Hepatocyte (in vitro differentiated cells): ENCODE measurements at regions not wholly inside any gene's neighbourhood (a gene's known extent, or its start where the extent isn't known, plus 50 kb on each side); places are given as distances from the start of the nearest gene placed in this dataset.
A peak's percentile ranks its signal among the peaks of the same experiment; 100 is the strongest.

Experiments
- DNase-seq: peaks from one replicate; pipeline ENCODE4 v3.0.0-alpha.2; 2016; ENCODE audit warnings: low spot score
- H2AFZ ChIP-seq: fragments of 200-600 bp; sonication (generic); 2 replicates; pipeline ENCODE4 v1.6.0; 2016; ENCODE audit warnings: antibody characterized with exemption, mild to moderate bottlenecking
- H3K27ac ChIP-seq: fragments of 200-600 bp; sonication (generic); 2 replicates; pipeline ENCODE4 v1.5.1; 2016; ENCODE audit warnings: mild to moderate bottlenecking
- H3K27me3 ChIP-seq: fragments of 200-600 bp; sonication (generic); 2 replicates; pipeline ENCODE4 v1.6.1; 2016
- H3K36me3 ChIP-seq: fragments of 200-600 bp; sonication (generic); replicated peaks from 2 replicates; pipeline ENCODE4 v1.5.1; 2016; ENCODE audit warnings: low read depth; ENCODE audit not compliant: insufficient read depth
- H3K4me1 ChIP-seq: fragments of 200-600 bp; sonication (generic); 2 replicates; pipeline ENCODE4 v1.5.1; 2016; ENCODE audit warnings: mild to moderate bottlenecking, moderate library complexity; ENCODE audit not compliant: insufficient read depth
- H3K4me2 ChIP-seq: fragments of 200-600 bp; sonication (generic); 2 replicates; pipeline ENCODE4 v1.6.0; 2016
- H3K4me3 ChIP-seq: fragments of 200-600 bp; sonication (generic); 2 replicates; pipeline ENCODE4 v1.5.1; 2016; ENCODE audit warnings: mild to moderate bottlenecking
- H3K79me2 ChIP-seq: fragments of 200-600 bp; sonication (generic); 2 replicates; pipeline ENCODE4 v1.6.0; 2017; ENCODE audit warnings: mild to moderate bottlenecking
- H3K9me2 ChIP-seq: fragments of 200-600 bp; sonication (generic); replicated peaks from 2 replicates; pipeline ENCODE4 v1.6.0; 2017; ENCODE audit warnings: mild to moderate bottlenecking; ENCODE audit not compliant: insufficient read depth
- H3K9me3 ChIP-seq: fragments of 200-600 bp; sonication (generic); 2 replicates; pipeline ENCODE4 v1.5.1; 2016; ENCODE audit warnings: low read depth, mild to moderate bottlenecking
- H4K20me1 ChIP-seq: fragments of 200-600 bp; sonication (generic); 2 replicates; pipeline ENCODE4 v1.6.0; 2016; ENCODE audit warnings: mild to moderate bottlenecking; ENCODE audit not compliant: insufficient read depth, poor library complexity, severe bottlenecking
- CTCF ChIP-seq: fragments of 200-600 bp; sonication (generic); IDR thresholded peaks from 2 replicates; pipeline ENCODE4 v1.5.1; 2016; ENCODE audit warnings: antibody characterized with exemption, mild to moderate bottlenecking; ENCODE audit not compliant: poor library complexity
- EZH2 ChIP-seq: fragments of 200-600 bp; sonication (generic); IDR thresholded peaks from 2 replicates; pipeline ENCODE4 v1.6.1; 2016; ENCODE audit warnings: antibody characterized with exemption, mild to moderate bottlenecking, borderline replicate concordance
- EZH2phosphoT487 ChIP-seq: fragments of 200-600 bp; sonication (generic); IDR thresholded peaks from one replicate; pipeline ENCODE4 v1.6.1; 2018; ENCODE audit warnings: antibody characterized with exemption, mild to moderate bottlenecking, low read depth, moderate library complexity; ENCODE audit not compliant: unreplicated experiment, severe bottlenecking
- WGBS: methylation state at CpG from one replicate; pipeline ENCODE4 v1.1.6; 2016; ENCODE audit warnings: low lambda C conversion rate; ENCODE audit errors: missing lambda C conversion rate; 5-methylcytosine and 5-hydroxymethylcytosine counted together

GRCh38 chr3:88784925-88785324, 322.5 kb upstream of the EPHA3 start:
- TF ChIP-seq EZH2phosphoT487, result no peak
- no peak for TF ChIP-seq CTCF
- no peak for TF ChIP-seq EZH2
- Histone ChIP-seq H3K4me2 (no peak overlapping the region), H3K27me3 (no peaks in the 10 kb centered on the region), H3K9me2 (no peaks in the 10 kb centered on the region), H3K27ac (no peak overlapping the region), H3K36me3 (no peaks in the 10 kb centered on the region), H3K4me3 (no peak overlapping the region), H3K79me2 (no peaks in the 10 kb centered on the region), H3K9me3 (no peaks in the 10 kb centered on the region), H2AFZ (no peak overlapping the region), H4K20me1 (no peaks in the 10 kb centered on the region), H3K4me1 (no peaks in the 10 kb centered on the region)
- no peak for DNase-seq

GRCh38 chr3:88785841-88786240, 321.6 kb upstream of the EPHA3 start:
- Histone ChIP-seq H3K4me2 (no peak overlapping the region), H3K4me3 (no peak overlapping the region), H3K27me3 (no peaks in the 10 kb centered on the region), H3K79me2 (no peaks in the 10 kb centered on the region), H3K36me3 (no peaks in the 10 kb centered on the region), H3K9me3 (no peaks in the 10 kb centered on the region), H4K20me1 (no peaks in the 10 kb centered on the region), H3K4me1 (no peaks in the 10 kb centered on the region), H2AFZ (no peak overlapping the region), H3K9me2 (no peaks in the 10 kb centered on the region), H3K27ac (no peak overlapping the region)
- TF ChIP-seq EZH2phosphoT487 (no peak), CTCF (no peak), EZH2 (no peak)
- DNase-seq, result no peak

GRCh38 chr3:88795503-88795902, 311.9 kb upstream of the EPHA3 start:
- Histone ChIP-seq H3K79me2 (no peaks in the 10 kb centered on the region), H4K20me1 (no peaks in the 10 kb centered on the region), H3K27ac (no peak overlapping the region), H3K4me3 (no peak overlapping the region), H3K4me2 (no peak overlapping the region), H3K4me1 (no peaks in the 10 kb centered on the region), H3K36me3 (no peaks in the 10 kb centered on the region), H3K27me3 (no peaks in the 10 kb centered on the region), H3K9me3 (peaks cover 6% of the 10 kb centered on the region), H3K9me2 (no peaks in the 10 kb centered on the region), H2AFZ (no peak overlapping the region)
- no peak for TF ChIP-seq EZH2phosphoT487
- TF ChIP-seq EZH2, result no peak
- no peak for TF ChIP-seq CTCF
- DNase-seq, result no peak

GRCh38 chr3:88807491-88808105, 299.8 kb upstream of the EPHA3 start:
- no peaks in the 10 kb centered on the region for H3K9me3 ChIP-seq
- peak overlapping the region; percentile 14 for H3K4me2 ChIP-seq
- peak overlapping the region; percentile 46 for H3K27ac ChIP-seq
- no peak for TF ChIP-seq EZH2
- no peak for TF ChIP-seq CTCF
- no peak for TF ChIP-seq EZH2phosphoT487
- peaks cover 13% of the 10 kb centered on the region for H3K4me1 ChIP-seq
- H3K27me3 ChIP-seq, result no peaks in the 10 kb centered on the region
- H4K20me1 ChIP-seq, result no peaks in the 10 kb centered on the region
- H3K36me3 ChIP-seq, result no peaks in the 10 kb centered on the region
- DNase-seq, result no peak
- no peak overlapping the region for H3K4me3 ChIP-seq
- H3K9me2 ChIP-seq, result no peaks in the 10 kb centered on the region
- peak overlapping the region; percentile 12 for H2AFZ ChIP-seq
- whole genome bisulfite sequencing, result 32% methylated on average over 3 of the region's 3 CpGs
- H3K79me2 ChIP-seq, result no peaks in the 10 kb centered on the region
